Peyer's patch (tissue), 4 donors: ENCODE measurements at regions not wholly inside any gene's neighbourhood (a gene's known extent, or its start where the extent isn't known, plus 50 kb on each side); places are given as distances from the start of the nearest gene placed in this dataset.

Experiments used
- CTCF ChIP-seq, 6 experiments: fragments of 450-650 bp in 4 of 6; fragments of 200-600 bp in 2 of 6; sonication (generic) in 1 of 6; IDR thresholded peaks; one replicate each; pipeline ENCODE4 v1.5.1; 2017 to 2019; ENCODE audit warnings: antibody characterized with exemption in 6 of 6, mild to moderate bottlenecking in 3 of 6, moderate library complexity in 1 of 6
- POLR2A ChIP-seq, 2 donors: fragments of 450-650 bp; IDR thresholded peaks; one replicate each; pipeline ENCODE4 v1.5.1; 2017; ENCODE audit warnings: antibody characterized with exemption in 2 of 2, mild to moderate bottlenecking in 2 of 2, moderate library complexity in 2 of 2

DNA sequence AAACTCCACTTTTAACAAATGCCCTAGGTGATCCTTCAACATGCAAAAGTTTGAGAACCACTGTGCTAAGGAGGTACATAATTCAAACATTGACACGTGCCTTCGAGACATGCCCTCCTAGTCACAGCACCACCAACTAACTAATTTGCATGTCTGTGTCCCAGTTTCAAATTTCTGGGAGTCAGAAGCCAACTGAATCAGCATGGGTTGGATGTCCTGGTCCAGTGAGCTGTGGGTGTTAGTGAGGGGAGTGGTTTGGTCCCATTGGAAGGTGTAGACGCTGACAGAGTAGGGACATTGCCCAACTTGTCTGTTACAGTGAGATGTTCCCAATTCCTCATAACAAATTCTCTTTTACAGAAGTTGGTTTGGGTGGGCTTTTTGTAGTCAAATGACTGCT, 67.3 kb upstream of the ADPGK start:
- no peak for TF ChIP-seq CTCF (IDR thresholded peaks at IDR 0.05)
- TF ChIP-seq POLR2A (IDR thresholded peaks at IDR 0.05) = no peak
